H9 (cell line): ENCODE measurements at regions not wholly inside any gene's neighbourhood (a gene's known extent, or its start where the extent isn't known, plus 50 kb on each side); places are given as distances from the start of the nearest gene placed in this dataset.
"Not testable (repeated sequence)": the region's sequence is repeated elsewhere in the genome, so short reads cannot be mapped to it uniquely, and the experiment has no call there.

Experiments
- DNase-seq: peaks from one replicate; pipeline ENCODE4 v3.0.0-alpha.2; 2017
- H2AFZ ChIP-seq: one replicate; pipeline ENCODE4 v1.6.1; 2013; ENCODE audit warnings: mild to moderate bottlenecking, low read length, control low read depth, moderate library complexity
- H2AK5ac ChIP-seq: 2 replicates; pipeline ENCODE4 v1.6.1; 2013; ENCODE audit warnings: low read length, control low read depth, mixed read lengths; ENCODE audit not compliant: insufficient read length
- H2BK120ac ChIP-seq: one replicate; pipeline ENCODE4 v1.6.1; 2013; ENCODE audit warnings: low read depth, mild to moderate bottlenecking, low read length, control low read depth, inconsistent platforms; ENCODE audit not compliant: poor library complexity, severe bottlenecking
- H2BK12ac ChIP-seq: 2 replicates; pipeline ENCODE4 v1.6.1; 2013; ENCODE audit warnings: low read length, control low read depth, mixed read lengths, low read depth; ENCODE audit not compliant: insufficient read length
- H2BK15ac ChIP-seq: 2 replicates; pipeline ENCODE4 v1.6.1; 2013; ENCODE audit warnings: low read depth, low read length, control low read depth
- H2BK20ac ChIP-seq: one replicate; pipeline ENCODE4 v1.6.1; 2013; ENCODE audit warnings: low read depth, mild to moderate bottlenecking, low read length, control low read depth, inconsistent platforms; ENCODE audit not compliant: poor library complexity, severe bottlenecking
- H2BK5ac ChIP-seq: 2 replicates; pipeline ENCODE4 v1.6.1; 2013; ENCODE audit warnings: low read length, control low read depth, mixed read lengths; ENCODE audit not compliant: insufficient read length
- H3K14ac ChIP-seq: 2 replicates; pipeline ENCODE4 v1.6.1; 2013; ENCODE audit warnings: low read length, control low read depth; ENCODE audit not compliant: insufficient read depth
- H3K18ac ChIP-seq: 2 replicates; pipeline ENCODE4 v1.6.1; 2013; ENCODE audit warnings: low read depth, mild to moderate bottlenecking, mixed read lengths, low read length, control low read depth; ENCODE audit not compliant: insufficient read length
- H3K23ac ChIP-seq: 2 replicates; pipeline ENCODE4 v1.6.1; 2013; ENCODE audit warnings: low read length, control low read depth, mixed read lengths, low read depth; ENCODE audit not compliant: insufficient read length
- H3K23me2 ChIP-seq: 2 replicates; pipeline ENCODE4 v1.6.1; 2013; ENCODE audit warnings: low read depth, mild to moderate bottlenecking, mixed read lengths, low read length, control low read depth; ENCODE audit not compliant: insufficient read length, poor library complexity, severe bottlenecking
- H3K27ac ChIP-seq: 2 replicates; pipeline ENCODE4 v1.5.1; 2013; ENCODE audit warnings: low read length, control low read depth, mixed read lengths, low read depth; ENCODE audit not compliant: insufficient read length
- H3K27me3 ChIP-seq: 2 replicates; pipeline ENCODE4 v1.6.1; 2013; ENCODE audit warnings: low read length, control low read depth, inconsistent platforms; ENCODE audit not compliant: insufficient read depth
- H3K4ac ChIP-seq: 2 replicates; pipeline ENCODE4 v1.6.1; 2013; ENCODE audit warnings: low read depth, mild to moderate bottlenecking, control low read depth, inconsistent platforms, low read length, moderate library complexity
- H3K4me1 ChIP-seq: 2 replicates; pipeline ENCODE4 v1.6.1; 2013; ENCODE audit warnings: low read length, control low read depth, inconsistent platforms; ENCODE audit not compliant: insufficient read depth
- H3K4me2 ChIP-seq: 2 replicates; pipeline ENCODE4 v1.6.1; 2013; ENCODE audit warnings: low read length, control low read depth, mixed read lengths; ENCODE audit not compliant: insufficient read length, insufficient read depth
- H3K56ac ChIP-seq: 2 replicates; pipeline ENCODE4 v1.6.1; 2013; ENCODE audit warnings: low read depth, mild to moderate bottlenecking, mixed read lengths, low read length, control low read depth; ENCODE audit not compliant: insufficient read length
- H3K79me1 ChIP-seq: 2 replicates; pipeline ENCODE4 v1.6.1; 2013; ENCODE audit warnings: low read depth, mild to moderate bottlenecking, moderate library complexity, low read length, control low read depth, inconsistent platforms; ENCODE audit not compliant: insufficient read depth, poor library complexity, severe bottlenecking
- H3K79me2 ChIP-seq: 2 replicates; pipeline ENCODE4 v1.6.1; 2013; ENCODE audit warnings: low read length, control low read depth, inconsistent platforms; ENCODE audit not compliant: insufficient read depth
- H3K9ac ChIP-seq: 2 replicates; pipeline ENCODE4 v1.6.1; 2013; ENCODE audit warnings: low read length, control low read depth, mixed read lengths; ENCODE audit not compliant: insufficient read length; ENCODE audit errors: extremely low read depth
- H3K9me3 ChIP-seq: one replicate; pipeline ENCODE4 v1.6.1; 2013; ENCODE audit warnings: low read depth, low read length, inconsistent platforms; ENCODE audit not compliant: control insufficient read depth
- H3T11ph ChIP-seq: one replicate; pipeline ENCODE4 v1.6.1; 2013; ENCODE audit warnings: mild to moderate bottlenecking, low read length, control low read depth, inconsistent platforms
- H4K20me1 ChIP-seq: one replicate; pipeline ENCODE4 v1.6.1; 2013; ENCODE audit not compliant: control insufficient read depth, insufficient read length, insufficient read depth
- H4K5ac ChIP-seq: 2 replicates; pipeline ENCODE4 v1.6.1; 2013; ENCODE audit warnings: low read depth, mild to moderate bottlenecking, mixed read lengths, low read length, control low read depth; ENCODE audit not compliant: insufficient read length
- H4K8ac ChIP-seq: replicated peaks from 2 replicates; pipeline ENCODE4 v1.6.1; 2013; ENCODE audit warnings: low read length, control low read depth, mixed read lengths, low read depth; ENCODE audit not compliant: insufficient read length
- H4K91ac ChIP-seq: 2 replicates; pipeline ENCODE4 v1.6.1; 2013; ENCODE audit warnings: low read depth, mild to moderate bottlenecking, moderate library complexity, mixed read lengths, low read length, control low read depth; ENCODE audit not compliant: insufficient read length
- H3K27ac Mint-ChIP-seq, 3 experiments: 2 replicates in 2 of 3; 3 replicates in 1 of 3; pipeline ENCODE4 v1.8.0; 2020 to 2021; ENCODE audit warnings: mixed read lengths in 3 of 3, mild to moderate bottlenecking in 1 of 3, moderate library complexity in 1 of 3
- H3K27me3 Mint-ChIP-seq: 2 replicates; pipeline ENCODE4 v1.8.0; 2021; ENCODE audit warnings: low read depth, mild to moderate bottlenecking, moderate library complexity, mixed read lengths
- H3K36me3 Mint-ChIP-seq, 3 experiments: 2 replicates in 2 of 3; 3 replicates in 1 of 3; pipeline ENCODE4 v1.8.0; 2020 to 2021; ENCODE audit warnings: low read depth in 3 of 3, mixed read lengths in 3 of 3; ENCODE audit not compliant: insufficient read depth in 1 of 3
- H3K4me1 Mint-ChIP-seq, 2 experiments: 2 replicates each; pipeline ENCODE4 v1.8.0; 2020; ENCODE audit warnings: mixed read lengths in 2 of 2
- H3K4me3 Mint-ChIP-seq, 2 experiments: 2 replicates in 1 of 2; 3 replicates in 1 of 2; pipeline ENCODE4 v1.8.0; 2020 to 2021; ENCODE audit warnings: mild to moderate bottlenecking in 2 of 2, mixed read lengths in 2 of 2, moderate library complexity in 1 of 2
- H3K9me3 Mint-ChIP-seq, 2 experiments: 2 replicates in 1 of 2; 3 replicates in 1 of 2; pipeline ENCODE4 v1.8.0; 2020; ENCODE audit warnings: mild to moderate bottlenecking in 2 of 2, mixed read lengths in 2 of 2, moderate library complexity in 1 of 2
- WGBS: extraction: QIAGEN DNeasy Blood & Tissue Kit; methylation state at CpG from one replicate; pipeline ENCODE4 v1.1.7; 2013; ENCODE audit warnings: missing lambda C conversion rate, low lambda C conversion rate, mixed read lengths; ENCODE audit not compliant: insufficient read length; ENCODE audit errors: extremely low coverage; 5-methylcytosine and 5-hydroxymethylcytosine counted together
- TF ChIP-seq, protein P1 (sequence below): fragments of 200-600 bp; sonication (generic); conservative IDR thresholded peaks from 3 replicates; pipeline ENCODE4 v1.8.0; 2021; ENCODE audit warnings: antibody characterized with exemption, mild to moderate bottlenecking

DNA sequence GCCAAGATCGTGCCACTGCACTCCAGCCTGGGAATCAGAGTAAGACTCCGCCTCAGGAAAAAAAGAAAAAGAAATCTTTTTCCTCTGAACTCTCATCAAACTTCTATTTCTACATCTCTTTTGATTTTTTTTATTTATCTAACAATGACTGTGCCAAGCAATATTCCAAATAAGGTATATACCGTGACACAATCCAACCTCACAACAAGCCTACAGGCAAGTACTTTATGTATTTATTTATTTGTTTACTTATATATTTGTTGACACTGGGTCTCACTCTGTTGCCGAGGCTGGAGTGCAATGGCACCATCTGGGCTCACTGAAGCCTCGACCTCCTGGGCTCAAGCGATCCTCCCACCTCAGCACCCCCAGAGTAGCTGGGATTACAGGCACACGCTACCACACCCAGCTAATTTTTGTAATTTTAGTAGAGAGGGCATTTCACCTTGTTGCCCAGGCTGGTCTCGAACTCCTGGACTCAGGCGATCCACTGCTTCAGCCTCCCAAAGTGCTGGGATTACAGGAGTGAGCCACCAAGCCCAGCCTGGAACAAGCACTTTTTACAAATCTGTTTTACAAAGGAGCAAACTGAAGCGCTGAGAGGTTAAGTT, 94.9 kb upstream of the CHD2 start:
- no peaks in the 10 kb centered on the region for H4K20me1 ChIP-seq
- no peak overlapping the region for H3K14ac ChIP-seq
- H3K4ac ChIP-seq: no peak overlapping the region
- Mint-ChIP-seq H3K9me3 (no peaks in the 10 kb centered on the region; a peak in 1 of 5 replicates), H3K4me3 (no peak overlapping the region), H3K27me3 (no peaks in the 10 kb centered on the region), H3K4me1 (peaks cover 18 to 20% of the 10 kb centered on the region in 2 experiments), H3K36me3 (peaks cover 0 to 3% (median 0%) of the 10 kb centered on the region in 3 experiments; a peak in 1 of 7 replicates), H3K27ac (no peak overlapping the region)
- no peaks in the 10 kb centered on the region for H3K27me3 ChIP-seq
- H2BK15ac ChIP-seq: no peak overlapping the region
- no peak overlapping the region for H3K56ac ChIP-seq
- peaks cover 18% of the 10 kb centered on the region for H3K23me2 ChIP-seq
- no peak overlapping the region for H2AK5ac ChIP-seq
- no peaks in the 10 kb centered on the region for H3K79me1 ChIP-seq
- H2BK120ac ChIP-seq: no peak overlapping the region
- H4K91ac ChIP-seq: no peak overlapping the region
- H3T11ph ChIP-seq: no peak overlapping the region
- no peak overlapping the region for H2BK5ac ChIP-seq
- H3K79me2 ChIP-seq: no peaks in the 10 kb centered on the region
- no peak overlapping the region for H3K23ac ChIP-seq
- TF ChIP-seq, protein P1, sequence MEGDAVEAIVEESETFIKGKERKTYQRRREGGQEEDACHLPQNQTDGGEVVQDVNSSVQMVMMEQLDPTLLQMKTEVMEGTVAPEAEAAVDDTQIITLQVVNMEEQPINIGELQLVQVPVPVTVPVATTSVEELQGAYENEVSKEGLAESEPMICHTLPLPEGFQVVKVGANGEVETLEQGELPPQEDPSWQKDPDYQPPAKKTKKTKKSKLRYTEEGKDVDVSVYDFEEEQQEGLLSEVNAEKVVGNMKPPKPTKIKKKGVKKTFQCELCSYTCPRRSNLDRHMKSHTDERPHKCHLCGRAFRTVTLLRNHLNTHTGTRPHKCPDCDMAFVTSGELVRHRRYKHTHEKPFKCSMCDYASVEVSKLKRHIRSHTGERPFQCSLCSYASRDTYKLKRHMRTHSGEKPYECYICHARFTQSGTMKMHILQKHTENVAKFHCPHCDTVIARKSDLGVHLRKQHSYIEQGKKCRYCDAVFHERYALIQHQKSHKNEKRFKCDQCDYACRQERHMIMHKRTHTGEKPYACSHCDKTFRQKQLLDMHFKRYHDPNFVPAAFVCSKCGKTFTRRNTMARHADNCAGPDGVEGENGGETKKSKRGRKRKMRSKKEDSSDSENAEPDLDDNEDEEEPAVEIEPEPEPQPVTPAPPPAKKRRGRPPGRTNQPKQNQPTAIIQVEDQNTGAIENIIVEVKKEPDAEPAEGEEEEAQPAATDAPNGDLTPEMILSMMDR: no peak
- no peaks in the 10 kb centered on the region for H3K9me3 ChIP-seq
- no peak overlapping the region for H3K9ac ChIP-seq
- no peak overlapping the region for H4K8ac ChIP-seq
- DNase-seq: no peak
- H3K4me1 ChIP-seq: peaks cover 5% of the 10 kb centered on the region; the same call in 1 of the 2 replicates
- no peak overlapping the region for H2BK20ac ChIP-seq
- no peak overlapping the region for H4K5ac ChIP-seq
- no peak overlapping the region for H2BK12ac ChIP-seq
- H3K27ac ChIP-seq: no peak overlapping the region
- H2AFZ ChIP-seq: no peak overlapping the region
- no peak overlapping the region for H3K4me2 ChIP-seq
- no peak overlapping the region for H3K18ac ChIP-seq
- no CpG with 5 or more reads among the region's 10 CpGs for WGBS

DNA sequence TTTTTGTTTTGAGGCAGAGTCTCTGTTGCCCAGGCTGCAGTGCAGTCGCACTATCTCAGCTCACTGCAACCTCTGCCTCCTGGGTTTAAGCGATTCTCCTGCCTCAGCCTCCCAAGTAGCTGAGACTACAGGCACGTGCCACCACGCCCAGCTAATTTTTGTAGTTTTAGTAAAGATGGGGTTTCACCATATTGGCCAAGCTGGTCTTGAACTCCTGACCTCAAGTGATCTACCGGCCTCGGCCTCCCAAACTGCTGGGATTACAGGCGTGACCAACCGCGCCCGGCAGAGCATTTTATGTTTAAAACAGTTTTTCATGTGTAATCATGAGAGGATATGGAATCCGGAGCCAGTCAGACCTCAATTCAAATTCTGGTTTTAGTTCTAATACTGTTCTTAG, 94.0 kb upstream of the CHD2 start:
- H2BK5ac ChIP-seq, H2AFZ ChIP-seq, H4K8ac ChIP-seq, H4K5ac ChIP-seq, H3K14ac ChIP-seq, H3K79me2 ChIP-seq, H3K23ac ChIP-seq, H3K27ac Mint-ChIP-seq, H2AK5ac ChIP-seq, H3K4ac ChIP-seq, H2BK120ac ChIP-seq, H3K27me3 Mint-ChIP-seq, H2BK15ac ChIP-seq, H3K27me3 ChIP-seq, H3K79me1 ChIP-seq, H3K4me2 ChIP-seq, H3K36me3 Mint-ChIP-seq, H4K20me1 ChIP-seq, H3K9me3 ChIP-seq, H3K4me1 ChIP-seq, H3K18ac ChIP-seq, DNase-seq, H2BK20ac ChIP-seq, H3K9me3 Mint-ChIP-seq, H3T11ph ChIP-seq, H2BK12ac ChIP-seq, H3K56ac ChIP-seq, H4K91ac ChIP-seq, H3K9ac ChIP-seq, H3K4me3 Mint-ChIP-seq, H3K27ac ChIP-seq: not testable (repeated sequence)
- no CpG with 5 or more reads among the region's 11 CpGs for WGBS
- H3K23me2 ChIP-seq: peaks cover 18% of the 10 kb centered on the region
- peaks cover 28 to 30% of the 10 kb centered on the region in 2 experiments for H3K4me1 Mint-ChIP-seq
